ENCODE measurements at regions not wholly inside any gene's neighbourhood (a gene's known extent, or its start where the extent isn't known, plus 50 kb on each side); places are given as distances from the start of the nearest gene placed in this dataset.
"Not testable (repeated sequence)": the region's sequence is repeated elsewhere in the genome, so short reads cannot be mapped to it uniquely, and the experiment has no call there.

GRCh38 chr9:135279834-135280393, 192.4 kb downstream of the OLFM1 start:
- no peak for DNase-seq

GRCh38 chr9:135280666-135281065, 193.2 kb downstream of the OLFM1 start:
- DNase-seq = no peak

GRCh38 chr9:135281151-135281550, 193.7 kb downstream of the OLFM1 start:
- DNase-seq = no peak

GRCh38 chr9:135281791-135282737, 194.6 kb downstream of the OLFM1 start:
- no peak for DNase-seq

- DNase-seq = no peak
Observed at GRCh38 chr9:135282808-135283207, 195.3 kb downstream of the OLFM1 start.

- DNase-seq = no peak
Observed at GRCh38 chr9:135283671-135284070, 195.9 kb upstream of the PPP1R26 start.

GRCh38 chr9:135284386-135285134, 195.0 kb upstream of the PPP1R26 start:
- DNase-seq = no peak

- not testable (repeated sequence) for DNase-seq
Observed at GRCh38 chr9:135286187-135286925, 193.2 kb upstream of the PPP1R26 start.

- no peak for DNase-seq
Observed at GRCh38 chr9:135286961-135287360, 192.6 kb upstream of the PPP1R26 start.

GRCh38 chr9:135287627-135288026, 192.0 kb upstream of the PPP1R26 start:
- no peak for DNase-seq

- no peak for DNase-seq
Observed at GRCh38 chr9:135288054-135288453, 191.5 kb upstream of the PPP1R26 start.

GRCh38 chr9:135289081-135289491, 190.5 kb upstream of the PPP1R26 start:
- no peak for DNase-seq

- DNase-seq = no peak
Observed at GRCh38 chr9:135290086-135290485, 189.5 kb upstream of the PPP1R26 start.

- DNase-seq = no peak
Observed at GRCh38 chr9:135290566-135290965, 189.0 kb upstream of the PPP1R26 start.

GRCh38 chr9:135291165-135291564, 188.4 kb upstream of the PPP1R26 start:
- DNase-seq = no peak

- no peak for DNase-seq
Observed at GRCh38 chr9:135294836-135295235, 184.7 kb upstream of the PPP1R26 start.

GRCh38 chr9:135295551-135296300, 183.9 kb upstream of the PPP1R26 start:
- no peak for DNase-seq

- DNase-seq = no peak
Observed at GRCh38 chr9:135296735-135297455, 182.7 kb upstream of the PPP1R26 start.

- DNase-seq = no peak
Observed at GRCh38 chr9:135297456-135298075, 182.0 kb upstream of the PPP1R26 start.

- DNase-seq = no peak
Observed at GRCh38 chr9:135299239-135299590, 180.4 kb upstream of the PPP1R26 start.

Measured in EL (cell line).